PC-9 (cell line): ENCODE measurements at regions not wholly inside any gene's neighbourhood (a gene's known extent, or its start where the extent isn't known, plus 50 kb on each side); places are given as distances from the start of the nearest gene placed in this dataset.

Experiments
- EZH2 ChIP-seq: fragments of 200-600 bp; sonication (generic); IDR thresholded peaks from 2 replicates; pipeline ENCODE4 v1.8.0; 2017; ENCODE audit warnings: antibody characterized with exemption, low read depth
- TF ChIP-seq, protein P1 (sequence below): fragments of 200-600 bp; sonication (generic); conservative IDR thresholded peaks from 2 replicates; pipeline ENCODE4 v1.6.1; 2017; ENCODE audit warnings: mixed run types, antibody characterized with exemption, mild to moderate bottlenecking, moderate library complexity

DNA sequence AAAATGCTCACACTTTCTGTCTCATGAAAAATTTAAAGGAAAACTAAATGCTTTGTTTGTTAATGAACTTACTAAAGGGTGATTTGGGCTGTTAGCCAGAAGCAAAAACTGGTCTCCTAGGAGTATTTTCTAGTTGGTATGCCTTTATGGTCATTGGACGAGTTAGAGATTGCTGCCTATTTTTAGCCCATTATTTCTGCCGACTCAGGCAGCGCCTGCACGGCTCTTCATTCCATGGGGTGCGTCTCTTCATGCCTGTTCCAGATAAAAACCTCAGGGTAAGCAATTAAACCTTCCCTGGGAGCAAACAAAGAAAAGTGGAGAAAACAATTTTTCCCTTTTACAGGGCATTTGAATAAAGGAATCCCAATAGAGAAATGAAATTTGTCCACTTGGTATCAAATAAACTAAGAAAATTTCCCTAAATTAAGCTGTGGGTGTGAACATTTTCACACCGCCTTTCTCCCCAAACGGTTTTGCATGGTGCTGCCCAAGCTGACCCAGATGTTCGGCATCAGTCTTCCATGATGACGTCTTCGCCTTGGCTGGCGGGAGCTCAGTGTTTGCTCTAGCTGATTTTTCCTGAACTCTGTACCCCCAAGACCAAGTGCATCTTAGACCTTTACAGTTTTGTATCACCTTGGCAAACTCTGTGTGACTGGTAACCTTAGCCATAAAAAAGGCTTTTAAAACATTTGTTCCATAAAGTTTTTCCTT is 61.7 kb upstream of the ADGRG2 start:
- no peak for TF ChIP-seq EZH2
- TF ChIP-seq, protein P1, sequence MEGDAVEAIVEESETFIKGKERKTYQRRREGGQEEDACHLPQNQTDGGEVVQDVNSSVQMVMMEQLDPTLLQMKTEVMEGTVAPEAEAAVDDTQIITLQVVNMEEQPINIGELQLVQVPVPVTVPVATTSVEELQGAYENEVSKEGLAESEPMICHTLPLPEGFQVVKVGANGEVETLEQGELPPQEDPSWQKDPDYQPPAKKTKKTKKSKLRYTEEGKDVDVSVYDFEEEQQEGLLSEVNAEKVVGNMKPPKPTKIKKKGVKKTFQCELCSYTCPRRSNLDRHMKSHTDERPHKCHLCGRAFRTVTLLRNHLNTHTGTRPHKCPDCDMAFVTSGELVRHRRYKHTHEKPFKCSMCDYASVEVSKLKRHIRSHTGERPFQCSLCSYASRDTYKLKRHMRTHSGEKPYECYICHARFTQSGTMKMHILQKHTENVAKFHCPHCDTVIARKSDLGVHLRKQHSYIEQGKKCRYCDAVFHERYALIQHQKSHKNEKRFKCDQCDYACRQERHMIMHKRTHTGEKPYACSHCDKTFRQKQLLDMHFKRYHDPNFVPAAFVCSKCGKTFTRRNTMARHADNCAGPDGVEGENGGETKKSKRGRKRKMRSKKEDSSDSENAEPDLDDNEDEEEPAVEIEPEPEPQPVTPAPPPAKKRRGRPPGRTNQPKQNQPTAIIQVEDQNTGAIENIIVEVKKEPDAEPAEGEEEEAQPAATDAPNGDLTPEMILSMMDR, result no peak
